GM23338 (cell line): ENCODE measurements at regions not wholly inside any gene's neighbourhood (a gene's known extent, or its start where the extent isn't known, plus 50 kb on each side); places are given as distances from the start of the nearest gene placed in this dataset.

Experiments
- ATAC-seq: fragments of 200-7000 bp; cut with Tn5 transposase; 3 replicates; pipeline ENCODE4 v1.9.1; 2020
- DNase-seq: peaks from one replicate; pipeline ENCODE4 v3.0.0-alpha.2; 2015; ENCODE audit warnings: low spot score
- H2AFZ ChIP-seq: fragments of 200-600 bp; sonication (generic); 2 replicates; pipeline ENCODE4 v1.8.0; 2016; ENCODE audit warnings: antibody characterized with exemption, mild to moderate bottlenecking, moderate library complexity
- H3F3A ChIP-seq: fragments of 200-600 bp; sonication (generic); replicated peaks from 2 replicates; pipeline ENCODE4 v1.8.0; 2017; ENCODE audit warnings: antibody characterized with exemption, mixed run types, low read depth
- H3K27ac ChIP-seq: fragments of 200-600 bp; sonication (generic); 2 replicates; pipeline ENCODE4 v1.6.1; 2016; ENCODE audit warnings: low read depth
- H3K27me3 ChIP-seq: fragments of 200-600 bp; sonication (generic); 2 replicates; pipeline ENCODE4 v1.8.0; 2016; ENCODE audit warnings: mild to moderate bottlenecking, mixed run types, moderate library complexity; ENCODE audit not compliant: insufficient read depth
- H3K36me3 ChIP-seq: fragments of 200-600 bp; sonication (generic); 2 replicates; pipeline ENCODE4 v1.8.0; 2016; ENCODE audit warnings: mild to moderate bottlenecking; ENCODE audit not compliant: insufficient read depth
- H3K4me1 ChIP-seq: fragments of 200-600 bp; sonication (generic); 2 replicates; pipeline ENCODE4 v1.8.0; 2016; ENCODE audit warnings: mild to moderate bottlenecking, moderate library complexity; ENCODE audit not compliant: insufficient read depth
- H3K4me2 ChIP-seq: fragments of 200-600 bp; sonication (generic); 2 replicates; pipeline ENCODE4 v1.7.1; 2017; ENCODE audit warnings: mixed run types
- H3K4me3 ChIP-seq: fragments of 200-600 bp; sonication (generic); 2 replicates; pipeline ENCODE4 v1.6.1; 2016; ENCODE audit warnings: mixed run types
- H3K79me2 ChIP-seq: fragments of 200-600 bp; sonication (generic); replicated peaks from 2 replicates; pipeline ENCODE4 v1.8.0; 2017; ENCODE audit warnings: mild to moderate bottlenecking; ENCODE audit not compliant: insufficient read depth
- H3K9me2 ChIP-seq: fragments of 200-600 bp; sonication (generic); 2 replicates; pipeline ENCODE4 v1.8.0; 2017; ENCODE audit not compliant: insufficient read depth
- H4K20me1 ChIP-seq: fragments of 200-600 bp; sonication (generic); replicated peaks from 2 replicates; pipeline ENCODE4 v1.8.0; 2017; ENCODE audit warnings: mild to moderate bottlenecking; ENCODE audit not compliant: insufficient read depth
- H3K27ac Mint-ChIP-seq: 2 replicates; pipeline ENCODE4 v1.8.0; 2020; ENCODE audit warnings: inconsistent platforms, mild to moderate bottlenecking, moderate library complexity, mixed read lengths
- H3K27me3 Mint-ChIP-seq: 3 replicates; pipeline ENCODE4 v1.8.0; 2022; ENCODE audit warnings: low read depth, mild to moderate bottlenecking, moderate library complexity, mixed read lengths, inconsistent platforms; ENCODE audit not compliant: insufficient read depth, poor library complexity
- H3K36me3 Mint-ChIP-seq: 3 replicates; pipeline ENCODE4 v1.8.0; 2021; ENCODE audit warnings: low read depth, mild to moderate bottlenecking, inconsistent platforms, moderate library complexity, mixed read lengths
- H3K4me1 Mint-ChIP-seq: 3 replicates; pipeline ENCODE4 v1.8.0; 2020; ENCODE audit warnings: mild to moderate bottlenecking, inconsistent platforms, mixed read lengths
- H3K4me3 Mint-ChIP-seq: 3 replicates; pipeline ENCODE4 v1.8.0; 2021; ENCODE audit warnings: moderate library complexity, mild to moderate bottlenecking, inconsistent platforms, mixed read lengths
- H3K9me3 Mint-ChIP-seq: 3 replicates; pipeline ENCODE4 v1.8.0; 2020; ENCODE audit warnings: moderate library complexity, mild to moderate bottlenecking, inconsistent platforms, mixed read lengths
- CREB1 ChIP-seq: fragments of 250-450 bp; sonication (Bioruptor Pico); IDR thresholded peaks from 2 replicates; pipeline ENCODE4 v1.5.0; 2020; ENCODE audit warnings: low read depth, mild to moderate bottlenecking, moderate library complexity
- CTCF ChIP-seq, 2 experiments: fragments of 200-600 bp in 1 of 2; sonication (generic) in 1 of 2; conservative IDR thresholded peaks; 2 replicates each; pipeline versions ENCODE4 v1.5.1 to v1.6.1; 2016 to 2017; ENCODE audit warnings: antibody characterized with exemption in 2 of 2, low read depth in 2 of 2, mild to moderate bottlenecking in 2 of 2, moderate library complexity in 1 of 2
- EZH2 ChIP-seq: fragments of 200-600 bp; sonication (generic); IDR thresholded peaks from one replicate; pipeline ENCODE4 v1.8.0; 2017; ENCODE audit warnings: antibody characterized with exemption, mild to moderate bottlenecking, low read depth; ENCODE audit not compliant: unreplicated experiment
- EZH2phosphoT487 ChIP-seq: fragments of 200-600 bp; sonication (generic); IDR thresholded peaks from one replicate; pipeline ENCODE4 v1.8.1; 2018; ENCODE audit warnings: antibody characterized with exemption; ENCODE audit not compliant: unreplicated experiment
- JUNB ChIP-seq: IDR thresholded peaks from one replicate; pipeline ENCODE4 v1.6.1; 2016; ENCODE audit warnings: antibody characterized with exemption; ENCODE audit not compliant: unreplicated experiment
- POLR2AphosphoS5 ChIP-seq: IDR thresholded peaks from 2 replicates; pipeline ENCODE4 v1.6.1; 2016; ENCODE audit warnings: antibody characterized with exemption, low read depth
- REST ChIP-seq: IDR thresholded peaks from one replicate; pipeline ENCODE4 v1.6.1; 2018; ENCODE audit warnings: antibody characterized with exemption; ENCODE audit not compliant: unreplicated experiment
- TF ChIP-seq, protein P1 (sequence below): IDR thresholded peaks from 2 replicates; pipeline ENCODE4 v1.6.1; 2016; ENCODE audit warnings: antibody characterized with exemption

DNA sequence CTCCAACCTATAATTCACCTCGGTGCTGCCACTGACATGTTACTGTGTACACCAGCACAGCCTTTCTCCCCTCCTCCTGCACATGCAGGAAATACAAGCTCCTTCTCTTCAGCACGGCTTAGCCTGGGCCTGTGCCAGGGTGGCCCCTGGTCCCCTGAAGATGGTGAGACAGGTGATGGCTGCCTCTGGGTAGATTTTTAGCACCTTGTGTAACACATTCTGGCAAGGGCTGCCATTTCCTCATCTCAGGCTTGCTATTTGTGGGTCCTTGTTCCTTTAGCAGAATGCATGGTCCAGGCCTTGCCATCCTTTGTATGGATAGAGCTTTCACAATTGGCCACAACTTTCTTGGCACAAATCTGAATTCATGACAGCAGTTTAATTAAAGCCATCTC lies 151.3 kb downstream of the CDC5L start:
- H3K4me3 ChIP-seq, result no peak overlapping the region
- DNase-seq, result no peak
- peaks cover 18% of the 10 kb centered on the region; the same call in 1 of the 2 replicates for H3K4me1 ChIP-seq
- ATAC-seq, result no peak
- no peak overlapping the region for H2AFZ ChIP-seq
- 0 out of 2 replicates have a peak, but pooled peaks cover 3% of the 10 kb centered on the region for H3F3A ChIP-seq
- Mint-ChIP-seq H3K4me1 (peaks cover 23% of the 10 kb centered on the region), H3K36me3 (peaks cover 10% of the 10 kb centered on the region; the same call in 2 of the 3 replicates), H3K4me3 (no peak overlapping the region), H3K27me3 (peaks cover 6% of the 10 kb centered on the region), H3K27ac (no peak overlapping the region), H3K9me3 (peaks cover 14% of the 10 kb centered on the region)
- peaks cover 25% of the 10 kb centered on the region for H3K9me2 ChIP-seq
- H3K79me2 ChIP-seq, result no peaks in the 10 kb centered on the region
- TF ChIP-seq, protein P1, sequence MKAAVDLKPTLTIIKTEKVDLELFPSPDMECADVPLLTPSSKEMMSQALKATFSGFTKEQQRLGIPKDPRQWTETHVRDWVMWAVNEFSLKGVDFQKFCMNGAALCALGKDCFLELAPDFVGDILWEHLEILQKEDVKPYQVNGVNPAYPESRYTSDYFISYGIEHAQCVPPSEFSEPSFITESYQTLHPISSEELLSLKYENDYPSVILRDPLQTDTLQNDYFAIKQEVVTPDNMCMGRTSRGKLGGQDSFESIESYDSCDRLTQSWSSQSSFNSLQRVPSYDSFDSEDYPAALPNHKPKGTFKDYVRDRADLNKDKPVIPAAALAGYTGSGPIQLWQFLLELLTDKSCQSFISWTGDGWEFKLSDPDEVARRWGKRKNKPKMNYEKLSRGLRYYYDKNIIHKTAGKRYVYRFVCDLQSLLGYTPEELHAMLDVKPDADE, result no peak
- no peak overlapping the region for H3K4me2 ChIP-seq
- H3K27me3 ChIP-seq, result no peaks in the 10 kb centered on the region
- H4K20me1 ChIP-seq, result no peaks in the 10 kb centered on the region
- no peaks in the 10 kb centered on the region; the same call in 1 of the 2 replicates for H3K36me3 ChIP-seq
- H3K27ac ChIP-seq, result no peak overlapping the region

GRCh38 chr6:44539701-44540355 lies 152.3 kb downstream of the CDC5L start:
- Histone ChIP-seq H3K4me3 (no peak overlapping the region), H3K27me3 (no peaks in the 10 kb centered on the region), H3K27ac (no peak overlapping the region), H2AFZ (no peak overlapping the region), H3K79me2 (no peaks in the 10 kb centered on the region), H4K20me1 (no peaks in the 10 kb centered on the region), H3K4me2 (no peak overlapping the region), H3K9me2 (peaks cover 25% of the 10 kb centered on the region), H3K4me1 (peaks cover 18% of the 10 kb centered on the region; the same call in 1 of the 2 replicates), H3K36me3 (no peaks in the 10 kb centered on the region; the same call in 1 of the 2 replicates), H3F3A (0 out of 2 replicates have a peak, but pooled peaks cover 3% of the 10 kb centered on the region)
- Mint-ChIP-seq H3K9me3 (peaks cover 14% of the 10 kb centered on the region), H3K27ac (no peak overlapping the region), H3K4me3 (no peak overlapping the region), H3K4me1 (peaks cover 21% of the 10 kb centered on the region), H3K27me3 (peaks cover 6% of the 10 kb centered on the region), H3K36me3 (peaks cover 10% of the 10 kb centered on the region; the same call in 2 of the 3 replicates)
- DNase-seq (no peak), ATAC-seq (no peak)
- TF ChIP-seq REST, result no peak
- no peak for TF ChIP-seq JUNB

GRCh38 chr6:44540881-44541280 lies 153.4 kb downstream of the CDC5L start:
- Histone ChIP-seq H3K4me1 (peaks cover 18% of the 10 kb centered on the region; the same call in 1 of the 2 replicates), H3K27ac (no peak overlapping the region), H3K27me3 (no peaks in the 10 kb centered on the region), H3K36me3 (no peaks in the 10 kb centered on the region; the same call in 1 of the 2 replicates), H2AFZ (no peak overlapping the region), H3K79me2 (no peaks in the 10 kb centered on the region), H4K20me1 (no peaks in the 10 kb centered on the region), H3K9me2 (peaks cover 26% of the 10 kb centered on the region), H3K4me3 (no peak overlapping the region), H3F3A (0 out of 2 replicates have a peak, but pooled peaks cover 3% of the 10 kb centered on the region), H3K4me2 (no peak overlapping the region)
- DNase-seq, result no peak
- no peak for ATAC-seq
- H3K4me1 Mint-ChIP-seq, result peaks cover 23% of the 10 kb centered on the region
- no peak overlapping the region for H3K27ac Mint-ChIP-seq
- H3K4me3 Mint-ChIP-seq, result no peak overlapping the region
- peaks cover 14% of the 10 kb centered on the region for H3K9me3 Mint-ChIP-seq
- H3K27me3 Mint-ChIP-seq, result peaks cover 8% of the 10 kb centered on the region
- H3K36me3 Mint-ChIP-seq, result peaks cover 10% of the 10 kb centered on the region; the same call in 2 of the 3 replicates
- TF ChIP-seq CTCF (conservative IDR thresholded peaks at IDR 0.05; ENCODE audit: low read depth in 2 of 2) (no peak), CREB1 (no peak), POLR2AphosphoS5 (no peak), JUNB (no peak), EZH2phosphoT487 (no peak), EZH2 (no peak)
